IPS-18a (cell line): ENCODE measurements at regions not wholly inside any gene's neighbourhood (a gene's known extent, or its start where the extent isn't known, plus 50 kb on each side); places are given as distances from the start of the nearest gene placed in this dataset.

Source experiments
- H3K27ac ChIP-seq: one replicate; pipeline ENCODE4 v1.5.1; 2013; ENCODE audit warnings: low read length
- H3K27me3 ChIP-seq: one replicate; pipeline ENCODE4 v1.6.1; 2013; ENCODE audit warnings: mild to moderate bottlenecking, low read length; ENCODE audit not compliant: control insufficient read depth, insufficient read depth
- H3K36me3 ChIP-seq: one replicate; pipeline ENCODE4 v1.6.1; 2013; ENCODE audit warnings: low read depth, low read length; ENCODE audit not compliant: control insufficient read depth
- H3K4me1 ChIP-seq: one replicate; pipeline ENCODE4 v1.6.1; 2013; ENCODE audit warnings: low read depth, low read length; ENCODE audit not compliant: control insufficient read depth
- H3K4me3 ChIP-seq: one replicate; pipeline ENCODE4 v1.5.1; 2013; ENCODE audit warnings: low read length
- H3K9ac ChIP-seq: one replicate; pipeline ENCODE4 v1.6.1; 2013; ENCODE audit warnings: mild to moderate bottlenecking, low read length, moderate library complexity
- H3K9me3 ChIP-seq: one replicate; pipeline ENCODE4 v1.6.1; 2013; ENCODE audit warnings: low read depth, low read length; ENCODE audit not compliant: control insufficient read depth

DNA sequence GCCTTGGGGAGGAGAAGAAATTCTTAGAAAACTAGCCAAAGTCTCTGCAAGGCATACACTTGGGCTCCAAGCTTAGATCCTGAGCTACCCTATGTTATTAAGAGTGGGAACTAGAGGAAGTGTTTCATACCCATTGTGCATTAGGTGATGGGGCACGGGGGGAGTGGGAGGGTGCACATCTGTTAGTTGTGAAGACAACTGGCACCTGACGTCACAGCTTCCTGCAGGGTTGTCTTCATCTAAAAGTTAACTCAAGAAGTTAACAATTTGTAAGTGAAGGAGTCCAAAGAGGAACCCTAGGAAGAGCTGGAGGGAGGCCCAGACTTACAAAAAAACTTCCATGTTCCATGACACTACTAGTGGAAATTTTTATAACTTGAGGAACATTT is 158.1 kb downstream of the ADRA2A start:
- H3K36me3 ChIP-seq = no peaks in the 10 kb centered on the region
- no peak overlapping the region for H3K9ac ChIP-seq
- H3K4me1 ChIP-seq = no peaks in the 10 kb centered on the region
- H3K4me3 ChIP-seq = no peak overlapping the region
- H3K27ac ChIP-seq = no peak overlapping the region
- H3K9me3 ChIP-seq = no peaks in the 10 kb centered on the region
- H3K27me3 ChIP-seq = no peaks in the 10 kb centered on the region

DNA sequence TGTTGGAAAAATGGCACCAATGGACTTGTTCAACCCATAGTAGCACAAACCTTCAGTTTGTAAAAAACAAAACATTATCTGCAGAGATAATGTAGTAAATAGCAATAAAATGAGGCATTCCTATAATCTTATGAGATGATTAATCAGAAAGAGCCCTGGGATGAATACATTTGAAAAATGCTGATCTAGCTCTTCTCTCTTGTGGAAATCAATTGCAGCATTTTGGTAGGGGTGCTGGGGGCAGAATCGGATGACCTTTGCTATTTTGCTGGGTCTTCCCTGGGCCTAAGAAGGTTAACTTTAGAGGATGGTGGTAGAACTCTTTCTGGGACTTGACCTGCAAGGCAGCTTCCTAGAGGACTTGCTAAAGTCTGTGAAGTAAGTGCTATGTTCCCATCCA is 163.5 kb downstream of the ADRA2A start:
- Histone ChIP-seq H3K9me3 (no peaks in the 10 kb centered on the region), H3K4me1 (no peaks in the 10 kb centered on the region), H3K27me3 (no peaks in the 10 kb centered on the region), H3K4me3 (no peak overlapping the region), H3K9ac (no peak overlapping the region), H3K27ac (no peak overlapping the region), H3K36me3 (no peaks in the 10 kb centered on the region)

DNA sequence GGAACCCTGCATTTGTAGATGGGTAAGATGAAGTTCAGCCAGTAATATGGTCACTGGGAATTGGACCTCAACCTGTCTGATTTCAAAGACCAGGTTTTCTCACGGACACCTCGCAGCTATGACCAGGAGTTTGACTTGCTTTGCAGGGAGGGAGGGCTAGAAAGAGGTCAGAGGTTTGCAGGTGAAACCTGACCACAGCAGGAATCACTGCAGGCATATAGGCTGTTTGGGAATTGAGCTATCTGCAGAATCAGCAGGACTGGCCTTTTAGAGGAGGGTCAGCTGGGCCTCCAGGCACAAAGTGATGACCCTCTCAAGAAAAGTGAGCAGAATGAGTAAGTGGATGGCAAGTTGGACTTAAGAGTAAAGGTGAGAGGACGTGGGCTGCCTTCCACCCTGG is 166.3 kb downstream of the ADRA2A start:
- H3K4me1 ChIP-seq = no peaks in the 10 kb centered on the region
- H3K9me3 ChIP-seq = no peaks in the 10 kb centered on the region
- no peak overlapping the region for H3K4me3 ChIP-seq
- no peak overlapping the region for H3K27ac ChIP-seq
- H3K36me3 ChIP-seq = no peaks in the 10 kb centered on the region
- no peak overlapping the region for H3K9ac ChIP-seq
- no peaks in the 10 kb centered on the region for H3K27me3 ChIP-seq

GRCh38 chr10:111246136-111246535 is 169.3 kb downstream of the ADRA2A start:
- Histone ChIP-seq H3K27ac (no peak overlapping the region), H3K4me1 (no peaks in the 10 kb centered on the region), H3K27me3 (no peaks in the 10 kb centered on the region), H3K9ac (no peak overlapping the region), H3K36me3 (no peaks in the 10 kb centered on the region), H3K9me3 (no peaks in the 10 kb centered on the region), H3K4me3 (no peak overlapping the region)

- Histone ChIP-seq H3K27me3 (no peaks in the 10 kb centered on the region), H3K4me3 (no peak overlapping the region), H3K27ac (no peak overlapping the region), H3K9me3 (no peaks in the 10 kb centered on the region), H3K4me1 (no peaks in the 10 kb centered on the region), H3K9ac (no peak overlapping the region), H3K36me3 (no peaks in the 10 kb centered on the region)
These were observed 170.1 kb downstream of the ADRA2A start for GRCh38 chr10:111246814-111247452.

DNA sequence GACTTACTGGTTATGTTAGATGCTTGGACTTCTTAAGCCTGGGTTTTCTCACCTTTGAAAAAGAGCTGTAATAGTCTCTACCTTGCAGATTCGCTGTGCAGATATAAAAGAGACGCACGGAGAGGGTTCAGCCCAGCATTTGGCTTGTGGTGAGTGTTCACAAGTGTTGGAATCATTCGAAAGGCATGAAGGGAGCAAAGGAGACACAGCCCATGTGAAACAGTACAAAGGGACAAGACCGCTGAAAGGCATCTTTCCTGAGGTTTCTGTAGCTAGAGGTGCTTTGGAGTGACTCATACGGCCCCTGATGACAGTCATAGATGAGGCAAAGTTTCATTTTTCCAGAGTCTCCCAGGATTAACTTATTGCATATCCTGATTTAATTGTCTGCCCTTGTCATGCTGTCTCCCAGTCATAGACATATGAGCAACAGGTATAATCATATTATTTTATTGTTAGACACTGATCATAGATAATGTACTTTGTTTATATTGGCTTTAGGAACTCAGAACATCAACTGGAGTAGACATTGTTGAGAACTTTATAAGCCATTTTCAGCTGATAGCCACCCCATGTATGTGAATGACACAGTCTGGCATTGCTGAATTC is 171.1 kb downstream of the ADRA2A start:
- H3K4me1 ChIP-seq = no peaks in the 10 kb centered on the region
- H3K27me3 ChIP-seq = no peaks in the 10 kb centered on the region
- no peak overlapping the region for H3K4me3 ChIP-seq
- H3K27ac ChIP-seq = no peak overlapping the region
- no peaks in the 10 kb centered on the region for H3K36me3 ChIP-seq
- no peak overlapping the region for H3K9ac ChIP-seq
- H3K9me3 ChIP-seq = no peaks in the 10 kb centered on the region

GRCh38 chr10:111249925-111250324 is 173.1 kb downstream of the ADRA2A start:
- Histone ChIP-seq H3K27ac (no peak overlapping the region), H3K36me3 (no peaks in the 10 kb centered on the region), H3K27me3 (no peaks in the 10 kb centered on the region), H3K9me3 (no peaks in the 10 kb centered on the region), H3K9ac (no peak overlapping the region), H3K4me3 (no peak overlapping the region), H3K4me1 (no peaks in the 10 kb centered on the region)

GRCh38 chr10:111261081-111261615 is 184.3 kb downstream of the ADRA2A start:
- no peak overlapping the region for H3K27ac ChIP-seq
- H3K4me1 ChIP-seq = no peaks in the 10 kb centered on the region
- no peaks in the 10 kb centered on the region for H3K36me3 ChIP-seq
- H3K9ac ChIP-seq = no peak overlapping the region
- no peaks in the 10 kb centered on the region for H3K27me3 ChIP-seq
- H3K9me3 ChIP-seq = no peaks in the 10 kb centered on the region
- H3K4me3 ChIP-seq = no peak overlapping the region

DNA sequence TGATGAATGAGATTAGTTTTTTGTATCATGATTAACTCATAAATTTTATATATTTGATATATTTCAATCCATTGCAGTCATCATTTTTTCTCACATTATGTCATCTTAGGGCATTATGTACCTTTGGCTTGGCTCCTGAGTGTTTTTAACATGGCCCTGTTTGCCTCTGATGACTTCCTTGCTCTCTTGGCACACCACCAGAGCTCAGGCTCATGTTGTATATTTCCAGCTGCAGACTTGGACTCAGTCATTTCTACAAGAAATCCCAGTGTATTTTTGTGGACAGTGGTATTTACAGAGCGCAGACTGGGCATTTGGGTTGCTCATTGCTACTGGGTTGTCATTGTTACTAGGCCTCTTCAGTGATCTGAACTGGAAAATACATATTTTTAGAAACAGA is 188.5 kb downstream of the ADRA2A start:
- Histone ChIP-seq H3K27ac (no peak overlapping the region), H3K4me3 (no peak overlapping the region), H3K9ac (no peak overlapping the region), H3K4me1 (no peaks in the 10 kb centered on the region), H3K27me3 (no peaks in the 10 kb centered on the region), H3K36me3 (no peaks in the 10 kb centered on the region), H3K9me3 (no peaks in the 10 kb centered on the region)

- Histone ChIP-seq H3K9me3 (no peaks in the 10 kb centered on the region), H3K27me3 (no peaks in the 10 kb centered on the region), H3K36me3 (no peaks in the 10 kb centered on the region), H3K9ac (no peak overlapping the region), H3K4me3 (no peak overlapping the region), H3K4me1 (no peaks in the 10 kb centered on the region), H3K27ac (no peak overlapping the region)
These were observed 189.3 kb downstream of the ADRA2A start for GRCh38 chr10:111266165-111266564.

DNA sequence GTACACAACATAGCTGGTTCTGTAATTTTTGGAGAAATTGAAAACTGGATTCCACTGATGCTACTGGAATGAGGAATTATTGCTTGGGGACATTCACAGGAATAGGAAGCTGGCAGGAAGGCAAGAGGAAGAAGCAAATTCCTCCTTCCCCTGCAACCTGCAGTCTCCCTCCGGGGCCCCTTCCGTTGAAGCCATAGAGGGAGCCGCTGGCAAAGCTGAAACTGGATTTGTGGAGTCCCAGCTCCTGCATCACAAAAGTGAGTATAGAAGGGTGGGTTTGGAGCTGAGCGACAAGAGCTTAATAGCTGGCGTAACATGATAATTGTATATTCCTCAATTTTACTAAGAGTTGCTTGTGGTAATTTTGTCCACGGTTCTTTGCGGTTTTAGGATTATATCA is 190.8 kb downstream of the ADRA2A start:
- H3K9me3 ChIP-seq = no peaks in the 10 kb centered on the region
- no peak overlapping the region for H3K27ac ChIP-seq
- no peak overlapping the region for H3K9ac ChIP-seq
- H3K36me3 ChIP-seq = no peaks in the 10 kb centered on the region
- H3K4me3 ChIP-seq = no peak overlapping the region
- no peaks in the 10 kb centered on the region for H3K4me1 ChIP-seq
- H3K27me3 ChIP-seq = no peaks in the 10 kb centered on the region

GRCh38 chr10:111273235-111273634 is 196.4 kb downstream of the ADRA2A start:
- Histone ChIP-seq H3K9me3 (no peaks in the 10 kb centered on the region), H3K4me3 (no peak overlapping the region), H3K4me1 (no peaks in the 10 kb centered on the region), H3K36me3 (no peaks in the 10 kb centered on the region), H3K9ac (no peak overlapping the region), H3K27me3 (no peaks in the 10 kb centered on the region), H3K27ac (no peak overlapping the region)
